ENCODE measurements at regions not wholly inside any gene's neighbourhood (a gene's known extent, or its start where the extent isn't known, plus 50 kb on each side); places are given as distances from the start of the nearest gene placed in this dataset.

DNA sequence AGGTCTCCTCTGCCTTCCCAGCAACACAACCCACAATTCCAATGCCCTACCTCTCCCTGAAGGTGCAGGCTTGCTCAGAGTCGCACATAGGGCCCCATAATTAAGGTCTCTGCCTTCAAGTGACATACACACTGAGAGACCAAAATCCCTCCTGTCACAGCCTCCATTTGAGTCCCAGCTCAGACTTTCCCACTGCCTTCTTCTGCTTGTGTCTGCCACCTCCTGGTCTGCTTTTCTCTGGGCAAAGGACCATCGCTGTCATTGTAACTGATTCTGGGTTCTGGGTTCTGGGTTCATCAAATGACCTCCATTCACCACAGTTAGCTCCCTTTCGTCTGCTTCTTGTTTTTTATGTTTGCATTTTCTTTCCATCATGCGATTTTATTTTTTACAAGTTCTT, 119.2 kb upstream of the ATP1B1 start:
- TF ChIP-seq CTCF (IDR thresholded peaks at IDR 0.05) (no peak), POLR2A (IDR thresholded peaks at IDR 0.05) (no peak)
